ENCODE measurements at regions not wholly inside any gene's neighbourhood (a gene's known extent, or its start where the extent isn't known, plus 50 kb on each side); places are given as distances from the start of the nearest gene placed in this dataset.
"Not testable (repeated sequence)": the region's sequence is repeated elsewhere in the genome, so short reads cannot be mapped to it uniquely, and the experiment has no call there.

- DNase-seq = no peak
These were observed 129.5 kb downstream of the B3GNT2 start for GRCh38 chr2:62325398-62325797.

GRCh38 chr2:62321380-62322289, 125.7 kb downstream of the B3GNT2 start:
- no peak for DNase-seq

GRCh38 chr2:62320657-62321357, 124.9 kb downstream of the B3GNT2 start:
- DNase-seq = no peak

GRCh38 chr2:62320137-62320536, 124.2 kb downstream of the B3GNT2 start:
- DNase-seq = not testable (repeated sequence)

GRCh38 chr2:62319070-62319469, 123.2 kb downstream of the B3GNT2 start:
- DNase-seq = no peak

GRCh38 chr2:62315476-62315875, 119.6 kb downstream of the B3GNT2 start:
- DNase-seq = no peak

GRCh38 chr2:62314291-62314690, 118.4 kb downstream of the B3GNT2 start:
- DNase-seq = no peak

GRCh38 chr2:62313449-62314227, 117.7 kb downstream of the B3GNT2 start:
- DNase-seq = no peak

GRCh38 chr2:62309465-62310091, 113.7 kb downstream of the B3GNT2 start:
- DNase-seq = no peak

- no peak for DNase-seq
These were observed 113.2 kb downstream of the B3GNT2 start for GRCh38 chr2:62309081-62309464.

- DNase-seq = no peak
These were observed 111.8 kb downstream of the B3GNT2 start for GRCh38 chr2:62307469-62308389.

GRCh38 chr2:62306751-62307468, 111.0 kb downstream of the B3GNT2 start:
- DNase-seq = no peak

GRCh38 chr2:62305421-62306176, 109.7 kb downstream of the B3GNT2 start:
- no peak for DNase-seq

- peak; percentile 79 for DNase-seq
These were observed 108.8 kb downstream of the B3GNT2 start for GRCh38 chr2:62304429-62305417.

GRCh38 chr2:62303788-62304187, 107.9 kb downstream of the B3GNT2 start:
- DNase-seq = no peak

GRCh38 chr2:62302631-62303435, 106.9 kb downstream of the B3GNT2 start:
- no peak for DNase-seq

- DNase-seq = no peak
These were observed 105.0 kb downstream of the B3GNT2 start for GRCh38 chr2:62300925-62301324.

GRCh38 chr2:62297624-62298010, 101.7 kb downstream of the B3GNT2 start:
- peak; percentile 21 for DNase-seq

All from EL (cell line).